K562 (cell line): ENCODE measurements at regions not wholly inside any gene's neighbourhood (a gene's known extent, or its start where the extent isn't known, plus 50 kb on each side); places are given as distances from the start of the nearest gene placed in this dataset.

Source experiments
- ATAC-seq: fragments of 200-7000 bp; cut with Tn5 transposase; 3 replicates; pipeline ENCODE4 v1.9.1; 2020; ENCODE audit warnings: moderate library complexity
- BruUV-seq: library from RNA; stranded (reverse); fragments of 400-500 nt; replicated peaks from 2 replicates; lab custom pipeline; 2021; lab: Mats Ljungman, UMichigan
- CTCF ChIA-PET: fragments of 300-600 bp; formaldehyde crosslinking; extraction: SDS; loops from one replicate; lab custom pipeline; 2021; ENCODE audit warnings: low intra/inter-chr PET ratio; lab: Yijun Ruan, JAX
- POLR2A ChIA-PET: fragments of 300-600, 350-650 bp; sonication (Branson Sonifier 250); formaldehyde crosslinking; extraction: SDS; loops from one replicate; lab custom pipeline; 2021; ENCODE audit warnings: antibody characterized with exemption, inconsistent platforms; lab: Yijun Ruan, JAX
- DNase-seq, 4 experiments: peaks; one replicate each; pipeline versions ENCODE4 v3.0.0 to v3.0.0-alpha.2; 2011 to 2018; ENCODE audit warnings: low spot score in 3 of 4, mixed read lengths in 3 of 4; ENCODE audit errors: extremely low read depth in 1 of 4
- FAIRE-seq: peaks from 2 replicates; lab custom pipeline; 2011; peaks lifted over from hg19 to GRCh38; lab: Jason Lieb, UNC
- H2AFZ ChIP-seq: 2 replicates; pipeline ENCODE4 v1.6.0; 2011; ENCODE audit warnings: low read depth, low read length, control low read depth, inconsistent platforms
- H3K27ac ChIP-seq: fragments of 200-600 bp; 3 replicates; pipeline ENCODE4 v1.8.0; 2011; ENCODE audit warnings: low read depth, mild to moderate bottlenecking, control low read depth, inconsistent platforms, low read length, moderate library complexity, mixed read lengths; ENCODE audit errors: extremely low read depth
- H3K27me3 ChIP-seq, 2 experiments: fragments of 300-600 bp in 1 of 2; 2 replicates in 1 of 2; 3 replicates in 1 of 2; pipeline versions ENCODE4 v1.6.0 to v1.8.0; 2011; ENCODE audit warnings: inconsistent platforms in 2 of 2, low read length in 2 of 2, mild to moderate bottlenecking in 1 of 2, mixed read lengths in 1 of 2, moderate library complexity in 1 of 2; ENCODE audit not compliant: control insufficient read depth in 2 of 2, insufficient read depth in 2 of 2
- H3K36me3 ChIP-seq: fragments of 300-600 bp; 3 replicates; pipeline ENCODE4 v1.8.0; 2011; ENCODE audit warnings: mild to moderate bottlenecking, low read length, inconsistent platforms; ENCODE audit not compliant: control insufficient read depth, insufficient read depth
- H3K4me1 ChIP-seq, 2 experiments: fragments of 200-600 bp in 1 of 2; replicated peaks in 1 of 2; 2 replicates in 1 of 2; 3 replicates in 1 of 2; pipeline versions ENCODE4 v1.5.1 to v1.8.0; 2011; ENCODE audit warnings: inconsistent platforms in 2 of 2, low read length in 2 of 2, mild to moderate bottlenecking in 1 of 2, mixed read lengths in 1 of 2, moderate library complexity in 1 of 2; ENCODE audit not compliant: control insufficient read depth in 2 of 2, insufficient read depth in 2 of 2
- H3K4me2 ChIP-seq: 2 replicates; pipeline ENCODE4 v1.6.1; 2011; ENCODE audit warnings: low read length, control low read depth, inconsistent platforms, mixed read lengths; ENCODE audit not compliant: insufficient read depth
- H3K4me3 ChIP-seq: fragments of 200-600 bp; sonication (generic), shearing (Covaris generic); 2 replicates; pipeline ENCODE4 v1.5.1; 2016; ENCODE audit warnings: control low read depth, inconsistent platforms
- H3K79me2 ChIP-seq: fragments of 200-600 bp; 3 replicates; pipeline ENCODE4 v1.8.0; 2011; ENCODE audit warnings: low read length, inconsistent platforms; ENCODE audit not compliant: control insufficient read depth, insufficient read depth
- H3K9ac ChIP-seq, 2 experiments: 2 replicates each; pipeline versions ENCODE4 v1.6.0 to v1.6.1; 2011; ENCODE audit warnings: low read depth in 2 of 2, low read length in 2 of 2, control low read depth in 1 of 2, inconsistent platforms in 1 of 2, mild to moderate bottlenecking in 1 of 2, mixed read lengths in 1 of 2; ENCODE audit not compliant: insufficient read depth in 1 of 2
- H3K9me1 ChIP-seq: one replicate; pipeline ENCODE4 v1.6.0; 2011; ENCODE audit warnings: inconsistent platforms, mild to moderate bottlenecking, low read length, moderate library complexity; ENCODE audit not compliant: control insufficient read depth, insufficient read depth
- H3K9me3 ChIP-seq: replicated peaks from 2 replicates; pipeline ENCODE4 v1.5.1; 2011; ENCODE audit warnings: low read depth, low read length, inconsistent platforms; ENCODE audit not compliant: control insufficient read depth, insufficient read depth
- H4K20me1 ChIP-seq: replicated peaks from 2 replicates; pipeline ENCODE4 v1.6.1; 2011; ENCODE audit warnings: low read length, inconsistent platforms, mixed read lengths; ENCODE audit not compliant: control insufficient read depth, insufficient read depth
- TAL1 ChIP-seq: fragments of 450-650 bp; IDR thresholded peaks from 2 replicates; pipeline ENCODE4 v1.6.1; 2016; ENCODE audit warnings: mild to moderate bottlenecking
- TBL1XR1 ChIP-seq, 2 experiments: IDR thresholded peaks; 2 replicates each; pipeline ENCODE4 v1.6.1; 2012; ENCODE audit warnings: improper control_type of control experiment in 2 of 2, low read length in 2 of 2, mild to moderate bottlenecking in 1 of 2
- ZBTB5 ChIP-seq: fragments of 450-650 bp; IDR thresholded peaks from 2 replicates; pipeline ENCODE4 v1.6.1; 2017; ENCODE audit warnings: antibody characterized with exemption
- ZNF174 ChIP-seq: fragments of 250-450 bp; sonication (Bioruptor Pico); IDR thresholded peaks from 2 replicates; pipeline ENCODE4 v1.4.0; 2020; ENCODE audit warnings: mild to moderate bottlenecking
- ZNF507 ChIP-seq: conservative IDR thresholded peaks from 2 replicates; pipeline ENCODE4 v1.6.1; 2017; ENCODE audit warnings: missing genetic modification characterization, missing compliant biosample characterization
- ZNF609 ChIP-seq: sonication (generic); formaldehyde crosslinking; IDR thresholded peaks from 2 replicates; pipeline ENCODE4 v1.8.1; 2023; ENCODE audit warnings: missing genetic modification reagents, mild to moderate bottlenecking, borderline replicate concordance
- WGBS: fragments of 100-300 bp; shearing (Covaris generic); methylation state at CpG from one replicate; pipeline ENCODE4 v1.1.6; 2016; ENCODE audit warnings: low coverage, mixed read lengths; ENCODE audit not compliant: insufficient coverage; ENCODE audit errors: missing lambda C conversion rate; 5-methylcytosine and 5-hydroxymethylcytosine counted together
- in situ Hi-C: fragments of 300-500 bp; cut with MboI; formaldehyde crosslinking; loops from 4 replicates; pipeline ENCODE4 v1.15.0; 2018; ENCODE audit warnings: inconsistent platforms, mixed read lengths
- intact Hi-C: fragments of 100-400 bp; cut with micrococcal nuclease; formaldehyde crosslinking; loops from 2 replicates; pipeline ENCODE4 v1.14.2; 2022
- TF ChIP-seq, protein P1 (sequence below): fragments of 450-650 bp; IDR thresholded peaks from 2 replicates; pipeline ENCODE4 v1.6.1; 2016; ENCODE audit warnings: antibody characterized with exemption
- TF ChIP-seq, protein P2 (sequence below): sonication (generic); formaldehyde crosslinking; IDR thresholded peaks from 2 replicates; pipeline ENCODE4 v1.8.1; 2023; ENCODE audit warnings: mild to moderate bottlenecking, missing genetic modification reagents, moderate library complexity

- CTCF ChIA-PET, result no interaction called here
- Histone ChIP-seq H3K9me3 (no peaks in the 10 kb centered on the region), H3K27me3 (no peaks in the 10 kb centered on the region; a peak in 1 of 5 replicates), H3K9ac (no peak overlapping the region), H3K9me1 (no peaks in the 10 kb centered on the region), H3K79me2 (no peaks in the 10 kb centered on the region), H3K36me3 (no peaks in the 10 kb centered on the region), H3K4me2 (no peak overlapping the region), H2AFZ (no peak overlapping the region), H3K4me3 (no peak overlapping the region), H4K20me1 (no peaks in the 10 kb centered on the region), H3K27ac (no peak overlapping the region), H3K4me1 (no peaks in the 10 kb centered on the region)
- POLR2A ChIA-PET, result no interaction called here
- in situ Hi-C loops (no loop called here), intact Hi-C loops (no loop called here)
- no TSS peak for BruUV-seq
- DNase-seq (no peak), ATAC-seq (peak; percentile 32; the same call in 1 of the 3 replicates), FAIRE-seq (no peak)
- 0% methylated on average over 3 of the region's 3 CpGs for WGBS
- TF ChIP-seq TBL1XR1 (IDR thresholded peaks at IDR 0.05; ENCODE audit: low read length in 2 of 2), result no peak
- no peak for TF ChIP-seq ZNF174 (CRISPR knock-in tag)
- TF ChIP-seq ZNF507, result no peak
- TF ChIP-seq ZBTB5, result no peak
- TF ChIP-seq, protein P1, sequence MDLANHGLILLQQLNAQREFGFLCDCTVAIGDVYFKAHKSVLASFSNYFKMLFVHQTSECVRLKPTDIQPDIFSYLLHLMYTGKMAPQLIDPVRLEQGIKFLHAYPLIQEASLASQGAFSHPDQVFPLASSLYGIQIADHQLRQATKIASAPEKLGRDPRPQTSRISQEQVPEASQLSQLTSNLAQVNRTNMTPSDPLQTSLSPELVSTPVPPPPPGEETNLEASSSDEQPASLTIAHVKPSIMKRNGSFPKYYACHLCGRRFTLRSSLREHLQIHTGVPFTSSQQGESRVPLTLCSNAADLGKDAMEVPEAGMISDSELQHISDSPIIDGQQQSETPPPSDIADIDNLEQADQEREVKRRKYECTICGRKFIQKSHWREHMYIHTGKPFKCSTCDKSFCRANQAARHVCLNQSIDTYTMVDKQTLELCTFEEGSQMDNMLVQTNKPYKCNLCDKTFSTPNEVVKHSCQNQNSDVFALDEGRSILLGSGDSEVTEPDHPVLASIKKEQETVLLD, result no peak
- TF ChIP-seq, protein P2, sequence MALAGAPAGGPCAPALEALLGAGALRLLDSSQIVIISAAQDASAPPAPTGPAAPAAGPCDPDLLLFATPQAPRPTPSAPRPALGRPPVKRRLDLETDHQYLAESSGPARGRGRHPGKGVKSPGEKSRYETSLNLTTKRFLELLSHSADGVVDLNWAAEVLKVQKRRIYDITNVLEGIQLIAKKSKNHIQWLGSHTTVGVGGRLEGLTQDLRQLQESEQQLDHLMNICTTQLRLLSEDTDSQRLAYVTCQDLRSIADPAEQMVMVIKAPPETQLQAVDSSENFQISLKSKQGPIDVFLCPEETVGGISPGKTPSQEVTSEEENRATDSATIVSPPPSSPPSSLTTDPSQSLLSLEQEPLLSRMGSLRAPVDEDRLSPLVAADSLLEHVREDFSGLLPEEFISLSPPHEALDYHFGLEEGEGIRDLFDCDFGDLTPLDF (CRISPR knock-in tag), result no peak
- no peak for TF ChIP-seq ZNF609 (CRISPR knock-in tag)
- no peak for TF ChIP-seq TAL1
Observed at GRCh38 chr4:42296196-42296595, 101.1 kb upstream of the SHISA3 start.
